RWPE2 (cell line): ENCODE measurements at regions not wholly inside any gene's neighbourhood (a gene's known extent, or its start where the extent isn't known, plus 50 kb on each side); places are given as distances from the start of the nearest gene placed in this dataset.

Experiments used
- ATAC-seq: fragments of 200-7000 bp; cut with Tn5 transposase; 3 replicates; pipeline ENCODE4 v1.9.1; 2021; ENCODE audit warnings: low read depth
- DNase-seq: peaks from one replicate; pipeline ENCODE4 v3.0.0-alpha.2; 2020; ENCODE audit warnings: low spot score
- H3K27ac ChIP-seq: fragments of 450-650 bp; 2 replicates; pipeline ENCODE4 v1.5.1; 2017; ENCODE audit warnings: mild to moderate bottlenecking; ENCODE audit not compliant: poor library complexity, severe bottlenecking
- H3K27me3 ChIP-seq: fragments of 250-450 bp; sonication (Bioruptor Pico); 2 replicates; pipeline ENCODE4 v1.5.1; 2021; ENCODE audit warnings: mild to moderate bottlenecking, moderate library complexity; ENCODE audit not compliant: insufficient read depth, poor library complexity, severe bottlenecking
- H3K36me3 ChIP-seq: fragments of 250-450 bp; sonication (Bioruptor Pico); 2 replicates; pipeline ENCODE4 v1.5.1; 2020; ENCODE audit warnings: low read depth, mild to moderate bottlenecking, moderate library complexity
- H3K4me1 ChIP-seq: fragments of 250-450 bp; sonication (Bioruptor Pico); 2 replicates; pipeline ENCODE4 v1.5.1; 2021; ENCODE audit warnings: mild to moderate bottlenecking, moderate library complexity; ENCODE audit not compliant: insufficient read depth, poor library complexity, severe bottlenecking
- H3K4me3 ChIP-seq: fragments of 250-450 bp; sonication (Bioruptor Pico); 2 replicates; pipeline ENCODE4 v1.5.1; 2021; ENCODE audit warnings: mild to moderate bottlenecking, moderate library complexity; ENCODE audit not compliant: severe bottlenecking
- H3K9me3 ChIP-seq: fragments of 250-450 bp; sonication (Bioruptor Pico); 2 replicates; pipeline ENCODE4 v1.5.1; 2021; ENCODE audit warnings: mild to moderate bottlenecking, moderate library complexity; ENCODE audit not compliant: severe bottlenecking
- CTCF ChIP-seq: fragments of 450-650 bp; IDR thresholded peaks from one replicate; pipeline ENCODE4 v1.5.1; 2017; ENCODE audit warnings: mild to moderate bottlenecking, moderate library complexity; ENCODE audit not compliant: poor library complexity, severe bottlenecking

- DNase-seq (no peak), ATAC-seq (no peak)
- TF ChIP-seq CTCF = no peak
- no peaks in the 10 kb centered on the region for H3K36me3 ChIP-seq
- H3K27ac ChIP-seq = no peak overlapping the region
- H3K9me3 ChIP-seq = no peaks in the 10 kb centered on the region
- peaks cover 9% of the 10 kb centered on the region for H3K4me1 ChIP-seq
- H3K4me3 ChIP-seq = no peak overlapping the region
- H3K27me3 ChIP-seq = no peaks in the 10 kb centered on the region
Measured at GRCh38 chr18:60024857-60025256, 125.1 kb downstream of the PMAIP1 start.

- no peaks in the 10 kb centered on the region for H3K9me3 ChIP-seq
- TF ChIP-seq CTCF = no peak
- DNase-seq (no peak), ATAC-seq (no peak)
- no peaks in the 10 kb centered on the region for H3K27me3 ChIP-seq
- peaks cover 13% of the 10 kb centered on the region for H3K4me1 ChIP-seq
- H3K27ac ChIP-seq = no peak overlapping the region
- H3K4me3 ChIP-seq = no peak overlapping the region
- H3K36me3 ChIP-seq = no peaks in the 10 kb centered on the region
Measured at GRCh38 chr18:60024345-60024744, 124.5 kb downstream of the PMAIP1 start.

GRCh38 chr18:60022671-60023276 is 123.0 kb downstream of the PMAIP1 start:
- H3K36me3 ChIP-seq = no peaks in the 10 kb centered on the region
- H3K27ac ChIP-seq = no peak overlapping the region
- no peak overlapping the region for H3K4me3 ChIP-seq
- no peaks in the 10 kb centered on the region for H3K9me3 ChIP-seq
- no peak for ATAC-seq
- no peak for TF ChIP-seq CTCF
- H3K4me1 ChIP-seq = peaks cover 23% of the 10 kb centered on the region
- H3K27me3 ChIP-seq = no peaks in the 10 kb centered on the region
- no peak for DNase-seq

- ATAC-seq (no peak), DNase-seq (no peak)
- Histone ChIP-seq H3K9me3 (no peaks in the 10 kb centered on the region), H3K27ac (no peak overlapping the region), H3K4me1 (peaks cover 23% of the 10 kb centered on the region), H3K36me3 (no peaks in the 10 kb centered on the region), H3K4me3 (no peak overlapping the region), H3K27me3 (no peaks in the 10 kb centered on the region)
- no peak for TF ChIP-seq CTCF
Measured at GRCh38 chr18:60021556-60021955, 121.8 kb downstream of the PMAIP1 start.

- DNase-seq (no peak), ATAC-seq (no peak)
- no peak for TF ChIP-seq CTCF
- H3K27ac ChIP-seq = peak overlapping the region; percentile 51
- peaks cover 23% of the 10 kb centered on the region for H3K4me1 ChIP-seq
- H3K9me3 ChIP-seq = no peaks in the 10 kb centered on the region
- no peaks in the 10 kb centered on the region for H3K27me3 ChIP-seq
- no peak overlapping the region for H3K4me3 ChIP-seq
- no peaks in the 10 kb centered on the region for H3K36me3 ChIP-seq
Measured at GRCh38 chr18:60020107-60020925, 120.5 kb downstream of the PMAIP1 start.
